ENCODE measurements at regions not wholly inside any gene's neighbourhood (a gene's known extent, or its start where the extent isn't known, plus 50 kb on each side); places are given as distances from the start of the nearest gene placed in this dataset.
A peak's percentile ranks its signal among the peaks of the same experiment; 100 is the strongest.

DNA sequence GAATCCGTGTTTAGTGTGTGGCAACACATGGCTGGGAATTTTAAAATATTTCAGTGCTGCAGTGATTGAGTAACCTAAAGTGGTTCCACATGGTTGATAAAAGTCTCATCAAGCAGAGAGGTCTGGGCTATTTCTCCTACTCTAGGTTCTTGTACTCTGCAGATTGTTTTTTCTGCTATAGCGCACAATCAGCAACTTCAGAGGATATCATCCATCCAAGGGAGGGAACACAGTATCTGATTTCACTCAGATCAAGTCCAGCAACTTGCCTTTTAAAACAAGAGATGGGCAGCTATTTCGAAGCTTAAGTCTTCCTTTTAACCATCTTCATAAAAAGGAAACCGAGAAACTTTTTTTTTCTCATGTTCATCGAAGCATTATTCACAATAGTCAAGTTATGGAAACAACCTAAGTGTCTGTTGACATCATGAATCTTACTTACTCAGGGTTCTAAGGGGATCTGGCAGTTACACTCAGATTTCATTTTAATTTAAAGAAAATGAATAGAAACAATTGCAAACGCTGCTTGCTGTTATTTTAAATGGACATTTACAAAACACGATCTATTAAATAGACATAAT is 172.7 kb upstream of the TRIB2 start:
- Histone ChIP-seq H3K27me3 (no peaks in the 10 kb centered on the region), H3K36me3 (no peaks in the 10 kb centered on the region), H3K4me3 (no peak overlapping the region), H3K9me3 (no peaks in the 10 kb centered on the region), H3K4me1 (peaks cover 0 to 12% (median 7%) of the 10 kb centered on the region in 12 donors), H3K27ac (peak overlapping the region in 6 of 12 donors; percentile 0 to 66 (median 32))
- peak in 2 of 4 donors; percentile 25 to 31 for ATAC-seq
- DNase-seq = no peak
- TF ChIP-seq CTCF (IDR thresholded peaks at IDR 0.05) (no peak), POLR2A (IDR thresholded peaks at IDR 0.05) (no peak)
- WGBS, 4 donors = 76 to 81% (median 79%) methylated on average over 7 of the region's 7 CpGs
- intact Hi-C loops (cut with DNase I) = loop anchor here in 1 of 10 donors (10.0 kb wide), 1 partner anchor 161 kb away; no protein-coding TSS in a partner anchor

DNA sequence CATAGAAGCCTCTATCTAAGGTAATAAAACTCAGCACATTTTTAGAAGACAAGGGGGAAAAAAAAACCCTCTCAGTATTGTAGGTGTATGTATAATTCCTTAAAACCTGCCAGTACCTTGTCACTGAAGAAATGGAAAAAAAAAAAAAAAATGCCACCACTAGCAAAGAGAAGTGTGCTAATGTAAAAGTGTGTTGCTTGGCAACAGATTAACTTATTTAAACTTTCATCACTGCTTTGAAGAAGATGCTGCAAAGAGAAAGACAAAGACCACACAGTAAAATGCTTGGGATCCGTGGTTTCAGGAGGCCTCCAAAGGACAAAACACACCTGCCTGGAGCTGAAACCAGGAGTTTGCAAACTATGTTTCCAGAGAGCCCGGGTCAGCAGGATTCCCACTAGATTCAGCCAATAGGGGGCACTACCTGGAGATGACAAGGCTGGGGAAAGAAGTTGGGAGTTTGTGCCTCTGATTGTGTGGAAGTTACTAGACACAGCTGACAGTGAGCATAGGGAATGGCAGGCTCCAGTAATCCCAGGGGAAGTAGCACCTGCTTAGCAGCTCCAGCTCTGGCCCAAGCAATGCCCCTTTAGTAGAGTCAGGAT is 169.1 kb upstream of the TRIB2 start:
- no peak overlapping the region for H3K27ac ChIP-seq
- DNase-seq = no peak
- TF ChIP-seq POLR2A (IDR thresholded peaks at IDR 0.05) (no peak), CTCF (IDR thresholded peaks at IDR 0.05) (peak in 1 of 12 donors; percentile 2)
- no peak for ATAC-seq
- H3K9me3 ChIP-seq = no peaks in the 10 kb centered on the region
- no peaks in the 10 kb centered on the region for H3K27me3 ChIP-seq
- H3K4me1 ChIP-seq = peaks cover 0 to 12% (median 7%) of the 10 kb centered on the region in 12 donors
- no peaks in the 10 kb centered on the region for H3K36me3 ChIP-seq
- WGBS, 4 donors = 84 to 94% (median 92%) methylated on average over 2 of the region's 2 CpGs
- intact Hi-C loops (cut with DNase I) = loop anchor here in 1 of 10 donors (10.0 kb wide), 1 partner anchor 157 kb away; no protein-coding TSS in a partner anchor
- no peak overlapping the region for H3K4me3 ChIP-seq

- H3K4me1 ChIP-seq = peaks cover 0 to 4% (median under 1%) of the 10 kb centered on the region in 12 donors
- no peaks in the 10 kb centered on the region for H3K27me3 ChIP-seq
- ATAC-seq = no peak
- WGBS, 4 donors = 77 to 90% (median 86%) methylated on average over 4 of the region's 4 CpGs
- no peaks in the 10 kb centered on the region for H3K36me3 ChIP-seq
- DNase-seq = no peak
- no peaks in the 10 kb centered on the region for H3K9me3 ChIP-seq
- TF ChIP-seq POLR2A (IDR thresholded peaks at IDR 0.05) = no peak
- no peak for TF ChIP-seq CTCF (IDR thresholded peaks at IDR 0.05)
- intact Hi-C loops (cut with DNase I) = loop anchor here in 1 of 10 donors (10.0 kb wide), 1 partner anchor 156 kb away; no protein-coding TSS in a partner anchor
- no peak overlapping the region for H3K27ac ChIP-seq
- no peak overlapping the region for H3K4me3 ChIP-seq
Observed at GRCh38 chr2:12548906-12549305, 167.8 kb upstream of the TRIB2 start.

GRCh38 chr2:12549641-12550040 is 167.1 kb upstream of the TRIB2 start:
- no peaks in the 10 kb centered on the region for H3K36me3 ChIP-seq
- H3K27me3 ChIP-seq = no peaks in the 10 kb centered on the region
- no peak overlapping the region for H3K4me3 ChIP-seq
- no peak for DNase-seq
- no peak for TF ChIP-seq POLR2A (IDR thresholded peaks at IDR 0.05)
- TF ChIP-seq CTCF (IDR thresholded peaks at IDR 0.05) = no peak
- intact Hi-C loops (cut with DNase I) = loop anchor here in 4 of 10 donors (10.0 kb wide), 4 partner anchors 145 to 685 kb away; partner anchors contain the start of gene TRIB2 (in 1 of the 4)
- H3K4me1 ChIP-seq = peaks cover 0 to 3% (median 0%) of the 10 kb centered on the region in 12 donors
- 88 to 92% (median 91%) methylated on average over 2 of the region's 2 CpGs for WGBS, 4 donors
- H3K27ac ChIP-seq = no peak overlapping the region
- H3K9me3 ChIP-seq = no peaks in the 10 kb centered on the region
- no peak for ATAC-seq
